Esophagus squamous epithelium (tissue), 4 donors: ENCODE measurements at regions not wholly inside any gene's neighbourhood (a gene's known extent, or its start where the extent isn't known, plus 50 kb on each side); places are given as distances from the start of the nearest gene placed in this dataset.

ENCODE experiments used
- POLR2A ChIP-seq, 4 donors: fragments of 450-650 bp; IDR thresholded peaks; one replicate each; pipeline ENCODE4 v1.6.1; 2017; ENCODE audit warnings: antibody characterized with exemption in 4 of 4, mild to moderate bottlenecking in 4 of 4, moderate library complexity in 3 of 4
- TF ChIP-seq, protein P1 (sequence below), 6 experiments: fragments of 450-650 bp in 4 of 6; fragments of 200-600 bp in 2 of 6; sonication (generic) in 2 of 6; IDR thresholded peaks; one replicate each; pipeline ENCODE4 v1.5.1; 2016 to 2019; ENCODE audit warnings: antibody characterized with exemption in 6 of 6, mild to moderate bottlenecking in 4 of 6, moderate library complexity in 4 of 6

DNA sequence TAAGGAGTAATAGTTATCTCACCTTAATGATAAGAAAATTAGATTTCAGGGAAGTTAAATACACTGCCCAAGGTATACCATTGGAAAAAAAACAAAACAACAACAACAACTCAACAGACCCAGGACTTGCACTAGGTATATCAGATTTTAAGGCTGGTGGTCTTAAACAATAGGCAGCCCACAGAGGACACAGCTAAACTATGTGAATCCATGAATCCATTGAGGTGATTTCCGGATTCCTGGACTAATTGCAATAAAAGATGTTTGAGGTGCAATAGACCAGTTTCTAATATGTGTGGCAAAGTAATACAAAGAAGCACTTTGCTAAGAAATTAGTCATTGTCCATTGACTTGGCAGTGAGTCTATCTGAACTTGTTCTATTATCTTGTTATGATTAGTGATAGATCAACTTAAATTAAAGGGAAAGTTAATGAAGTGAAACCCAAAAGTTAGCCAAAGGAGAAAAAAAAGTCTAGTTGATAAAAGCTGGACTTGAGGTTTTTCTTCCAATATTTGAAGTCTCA, 60.9 kb upstream of the MAGI1 start:
- TF ChIP-seq, protein P1, sequence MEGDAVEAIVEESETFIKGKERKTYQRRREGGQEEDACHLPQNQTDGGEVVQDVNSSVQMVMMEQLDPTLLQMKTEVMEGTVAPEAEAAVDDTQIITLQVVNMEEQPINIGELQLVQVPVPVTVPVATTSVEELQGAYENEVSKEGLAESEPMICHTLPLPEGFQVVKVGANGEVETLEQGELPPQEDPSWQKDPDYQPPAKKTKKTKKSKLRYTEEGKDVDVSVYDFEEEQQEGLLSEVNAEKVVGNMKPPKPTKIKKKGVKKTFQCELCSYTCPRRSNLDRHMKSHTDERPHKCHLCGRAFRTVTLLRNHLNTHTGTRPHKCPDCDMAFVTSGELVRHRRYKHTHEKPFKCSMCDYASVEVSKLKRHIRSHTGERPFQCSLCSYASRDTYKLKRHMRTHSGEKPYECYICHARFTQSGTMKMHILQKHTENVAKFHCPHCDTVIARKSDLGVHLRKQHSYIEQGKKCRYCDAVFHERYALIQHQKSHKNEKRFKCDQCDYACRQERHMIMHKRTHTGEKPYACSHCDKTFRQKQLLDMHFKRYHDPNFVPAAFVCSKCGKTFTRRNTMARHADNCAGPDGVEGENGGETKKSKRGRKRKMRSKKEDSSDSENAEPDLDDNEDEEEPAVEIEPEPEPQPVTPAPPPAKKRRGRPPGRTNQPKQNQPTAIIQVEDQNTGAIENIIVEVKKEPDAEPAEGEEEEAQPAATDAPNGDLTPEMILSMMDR (IDR thresholded peaks at IDR 0.05) = no peak
- no peak for TF ChIP-seq POLR2A (IDR thresholded peaks at IDR 0.05)
